ENCODE measurements at regions not wholly inside any gene's neighbourhood (a gene's known extent, or its start where the extent isn't known, plus 50 kb on each side); places are given as distances from the start of the nearest gene placed in this dataset.

DNA sequence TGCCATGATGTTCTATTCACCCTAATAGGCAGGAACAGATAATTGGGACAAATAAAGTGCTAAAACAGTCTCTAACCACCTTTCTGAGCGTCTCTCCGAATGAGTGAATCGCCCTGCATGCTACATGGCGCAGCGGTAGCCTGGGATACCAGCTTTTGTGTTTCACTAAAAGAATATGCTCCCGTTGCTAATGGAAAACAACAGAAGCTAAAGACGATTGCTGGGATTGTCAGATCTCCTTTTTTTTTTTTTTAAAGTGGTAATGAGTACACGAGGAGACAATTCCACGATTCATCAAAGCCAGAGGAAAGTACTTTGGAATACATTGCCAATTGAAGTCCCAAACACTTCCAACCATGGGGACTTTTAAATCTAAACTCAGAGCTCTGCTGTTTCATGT lies 1815.3 kb upstream of the CELF4 start:
- Histone ChIP-seq H3K9me3 (ENCODE audit: insufficient read depth, low read depth, low read length) (no peaks in the 10 kb centered on the region), H3K4me3 (ENCODE audit: low read length) (no peak overlapping the region)
- 78% methylated on average over 9 of the region's 9 CpGs for WGBS

DNA sequence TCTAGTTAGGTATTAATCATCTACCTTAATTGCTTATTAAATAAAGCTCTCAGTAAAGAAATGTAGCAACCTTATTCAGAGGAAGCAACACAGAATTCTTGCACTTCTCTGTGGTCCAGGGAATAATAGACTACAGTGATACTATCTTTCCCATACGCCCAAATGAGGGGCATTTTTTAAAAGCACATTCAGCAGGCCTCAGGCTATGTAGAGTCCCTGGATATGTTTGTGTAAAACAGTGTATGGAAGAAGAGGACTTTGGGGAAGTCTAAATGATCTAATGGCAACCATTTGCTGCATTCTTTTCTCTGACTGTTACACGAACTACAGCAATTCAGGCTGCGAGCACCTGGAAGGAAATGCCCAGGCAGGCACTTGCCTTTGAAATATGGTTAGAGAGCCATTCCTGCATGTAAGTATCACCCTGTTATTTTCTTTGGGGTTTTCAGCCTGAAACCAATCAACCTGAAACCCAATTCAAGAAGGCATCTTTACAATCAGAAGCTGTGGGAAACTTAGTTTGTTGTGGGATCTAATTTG lies 1814.7 kb upstream of the CELF4 start:
- no peak overlapping the region; the same call in 1 of the 2 replicates for H3K27ac ChIP-seq (ENCODE audit: low read depth, low read length)
- H3K9me3 ChIP-seq (ENCODE audit: insufficient read depth, low read depth, low read length) = no peaks in the 10 kb centered on the region
- H3K27me3 ChIP-seq (ENCODE audit: insufficient read depth, low read length) = no peaks in the 10 kb centered on the region
- H3K4me1 ChIP-seq (ENCODE audit: insufficient read depth, low read length) = peaks cover 16% of the 10 kb centered on the region
- no peaks in the 10 kb centered on the region for H3K36me3 ChIP-seq (ENCODE audit: insufficient read depth, low read length)
- H3K4me3 ChIP-seq (ENCODE audit: low read length) = no peak overlapping the region
- 87% methylated on average over 3 of the region's 3 CpGs for WGBS
- 0 out of 2 replicates have a peak overlapping the region, but pooled peaks have one; percentile 14 for H3K9ac ChIP-seq (ENCODE audit: low read depth, low read length)

More for the DNA sequence above, 1815.3 kb upstream of the CELF4 start:
- Histone ChIP-seq H3K4me1 (ENCODE audit: insufficient read depth, low read length) (peaks cover 16% of the 10 kb centered on the region), H3K27me3 (ENCODE audit: insufficient read depth, low read length) (no peaks in the 10 kb centered on the region), H3K36me3 (ENCODE audit: insufficient read depth, low read length) (no peaks in the 10 kb centered on the region), H3K27ac (ENCODE audit: low read depth, low read length) (no peak overlapping the region), H3K9ac (ENCODE audit: low read depth, low read length) (no peak overlapping the region)

DNA sequence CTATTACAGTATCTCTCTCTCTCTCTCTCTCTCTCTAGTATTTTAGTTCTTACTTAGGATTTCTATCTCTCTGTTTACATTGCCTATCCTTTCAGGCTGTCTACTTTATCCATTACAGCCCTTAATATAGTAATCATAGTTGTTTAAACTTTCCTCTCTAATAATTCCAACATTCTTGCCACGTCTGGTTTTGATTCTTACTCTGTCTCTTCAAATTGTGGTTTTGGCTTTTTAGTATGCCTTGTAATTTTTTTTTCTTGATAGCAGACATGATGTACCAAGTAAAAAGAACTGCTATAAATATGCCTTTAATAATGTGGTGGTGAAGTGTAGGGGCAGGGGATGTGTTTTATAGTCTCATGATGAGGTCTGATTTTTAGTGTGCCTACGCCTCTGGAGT lies 1809.5 kb upstream of the CELF4 start:
- 100% methylated on average over 1 of the region's 2 CpGs for WGBS
- Histone ChIP-seq H3K4me1 (ENCODE audit: insufficient read depth, low read length) (peaks cover 2% of the 10 kb centered on the region; the same call in 1 of the 2 replicates), H3K9ac (ENCODE audit: low read depth, low read length) (no peak overlapping the region), H3K27me3 (ENCODE audit: insufficient read depth, low read length) (no peaks in the 10 kb centered on the region), H3K9me3 (ENCODE audit: insufficient read depth, low read depth, low read length) (no peaks in the 10 kb centered on the region), H3K36me3 (ENCODE audit: insufficient read depth, low read length) (no peaks in the 10 kb centered on the region), H3K4me3 (ENCODE audit: low read length) (no peak overlapping the region), H3K27ac (ENCODE audit: low read depth, low read length) (no peak overlapping the region)

DNA sequence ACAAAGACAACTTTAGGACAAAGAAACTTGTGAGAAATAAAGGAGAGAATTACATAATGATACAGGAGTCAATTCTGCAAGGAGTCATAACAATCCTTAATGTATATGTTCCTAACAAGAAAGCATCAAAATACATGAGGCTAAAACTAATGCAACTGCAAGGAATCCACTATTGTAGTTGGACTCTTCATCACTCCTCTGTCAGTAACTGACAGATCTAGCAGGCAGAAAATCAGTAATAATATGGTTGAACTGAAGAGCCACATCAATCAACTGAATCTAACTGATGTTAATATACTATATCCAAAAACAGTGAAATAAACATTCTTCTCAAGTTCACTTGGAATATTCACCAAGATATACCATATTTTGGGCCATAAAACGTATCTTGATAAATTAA lies 1806.4 kb upstream of the CELF4 start:
- Histone ChIP-seq H3K9me3 (ENCODE audit: insufficient read depth, low read depth, low read length) (no peaks in the 10 kb centered on the region), H3K4me1 (ENCODE audit: insufficient read depth, low read length) (no peaks in the 10 kb centered on the region), H3K4me3 (ENCODE audit: low read length) (no peak overlapping the region), H3K9ac (ENCODE audit: low read depth, low read length) (no peak overlapping the region), H3K36me3 (ENCODE audit: insufficient read depth, low read length) (no peaks in the 10 kb centered on the region), H3K27ac (ENCODE audit: low read depth, low read length) (no peak overlapping the region), H3K27me3 (ENCODE audit: insufficient read depth, low read length) (no peaks in the 10 kb centered on the region)
- no CpG with 5 or more reads among the region's 1 CpG for whole genome bisulfite sequencing

DNA sequence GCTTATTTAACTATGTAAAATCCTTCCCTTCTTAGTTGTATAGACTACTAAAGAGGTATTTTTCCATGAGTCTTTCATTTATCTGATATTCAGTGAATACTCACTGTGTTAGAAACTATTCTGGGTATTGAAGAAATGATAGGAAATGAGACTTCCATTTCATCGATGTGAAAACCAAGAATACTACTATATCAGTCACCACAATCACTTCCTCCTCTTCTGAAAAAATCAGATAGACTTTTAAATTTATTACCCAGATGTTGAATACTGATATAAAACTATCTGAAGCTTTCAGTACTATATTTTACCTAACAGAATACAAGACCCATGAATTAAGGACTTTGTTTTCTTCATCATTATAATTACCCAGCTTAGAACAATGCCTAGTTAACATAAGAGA lies 1801.1 kb upstream of the CELF4 start:
- WGBS = no CpG with 5 or more reads among the region's 1 CpG

DNA sequence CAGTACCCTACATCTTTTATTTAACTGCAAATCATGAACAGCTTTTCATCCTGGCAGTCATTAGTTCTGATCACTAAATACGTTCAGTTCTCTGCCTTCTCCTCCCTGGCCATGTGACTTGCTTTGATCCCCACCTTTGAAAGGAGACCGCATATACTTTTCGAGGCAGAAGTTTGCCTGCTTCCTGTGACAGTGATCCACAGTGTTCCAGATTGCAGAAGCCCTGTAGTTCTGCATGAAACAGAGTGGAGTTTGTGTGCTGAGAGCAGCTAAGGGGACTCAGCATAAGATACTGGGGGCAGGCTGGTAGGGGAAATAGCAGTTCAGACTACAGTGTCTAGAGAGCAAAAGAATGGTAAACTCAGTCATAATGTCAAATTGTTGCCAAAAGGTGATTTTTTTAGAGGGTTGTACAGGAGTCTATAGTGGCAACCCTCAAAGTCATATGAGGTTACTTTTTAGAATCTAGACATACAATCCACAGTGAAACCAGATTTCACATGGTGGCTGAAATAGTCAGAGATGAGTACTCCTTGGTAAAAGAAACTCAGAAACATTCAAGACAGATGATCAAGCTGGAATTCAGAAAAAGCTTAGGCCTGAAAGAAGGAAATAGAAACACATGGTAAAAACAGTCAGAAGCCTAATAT lies 1800.4 kb upstream of the CELF4 start:
- Histone ChIP-seq H3K9ac (ENCODE audit: low read depth, low read length) (no peak overlapping the region), H3K36me3 (ENCODE audit: insufficient read depth, low read length) (no peaks in the 10 kb centered on the region), H3K9me3 (ENCODE audit: insufficient read depth, low read depth, low read length) (no peaks in the 10 kb centered on the region), H3K27ac (ENCODE audit: low read depth, low read length) (no peak overlapping the region), H3K27me3 (ENCODE audit: insufficient read depth, low read length) (no peaks in the 10 kb centered on the region), H3K4me1 (ENCODE audit: insufficient read depth, low read length) (peaks cover 4% of the 10 kb centered on the region), H3K4me3 (ENCODE audit: low read length) (no peak overlapping the region)
- 84% methylated on average over 3 of the region's 3 CpGs for WGBS

More for the DNA sequence above, 1801.1 kb upstream of the CELF4 start:
- no peaks in the 10 kb centered on the region for H3K9me3 ChIP-seq (ENCODE audit: insufficient read depth, low read depth, low read length)
- H3K4me3 ChIP-seq (ENCODE audit: low read length) = no peak overlapping the region
- no peak overlapping the region for H3K27ac ChIP-seq (ENCODE audit: low read depth, low read length)
- H3K36me3 ChIP-seq (ENCODE audit: insufficient read depth, low read length) = no peaks in the 10 kb centered on the region
- no peaks in the 10 kb centered on the region for H3K27me3 ChIP-seq (ENCODE audit: insufficient read depth, low read length)
- H3K4me1 ChIP-seq (ENCODE audit: insufficient read depth, low read length) = peaks cover 4% of the 10 kb centered on the region
- H3K9ac ChIP-seq (ENCODE audit: low read depth, low read length) = no peak overlapping the region

DNA sequence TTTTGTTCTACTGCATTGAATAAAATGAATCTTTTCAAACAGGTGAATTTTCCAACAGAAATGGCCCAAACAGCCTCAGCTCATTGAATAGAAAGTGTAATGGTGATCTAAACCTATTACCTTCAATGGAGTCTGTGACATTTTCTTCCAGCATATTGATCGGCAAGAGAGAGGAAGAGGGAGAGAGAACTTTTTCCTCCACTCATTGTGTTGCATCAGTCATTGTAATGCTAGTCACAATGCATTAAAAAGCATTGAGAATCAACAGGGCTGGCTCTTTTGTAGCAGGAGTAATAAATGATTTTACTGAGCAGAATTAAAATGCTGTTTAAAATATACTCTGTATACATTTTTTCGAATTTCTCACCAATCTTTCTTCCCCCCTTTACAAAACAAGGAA lies 1794.5 kb upstream of the CELF4 start:
- peaks cover 11% of the 10 kb centered on the region for H3K4me1 ChIP-seq (ENCODE audit: insufficient read depth, low read length)
- no peaks in the 10 kb centered on the region for H3K9me3 ChIP-seq (ENCODE audit: insufficient read depth, low read depth, low read length)
- WGBS = 50% methylated on average over 1 of the region's 2 CpGs
- H3K4me3 ChIP-seq (ENCODE audit: low read length) = no peak overlapping the region
- H3K9ac ChIP-seq (ENCODE audit: low read depth, low read length) = 0 out of 2 replicates have a peak overlapping the region, but pooled peaks have one; percentile 18
- peak overlapping the region; percentile 52 for H3K27ac ChIP-seq (ENCODE audit: low read depth, low read length)
- H3K36me3 ChIP-seq (ENCODE audit: insufficient read depth, low read length) = no peaks in the 10 kb centered on the region
- no peaks in the 10 kb centered on the region for H3K27me3 ChIP-seq (ENCODE audit: insufficient read depth, low read length)

DNA sequence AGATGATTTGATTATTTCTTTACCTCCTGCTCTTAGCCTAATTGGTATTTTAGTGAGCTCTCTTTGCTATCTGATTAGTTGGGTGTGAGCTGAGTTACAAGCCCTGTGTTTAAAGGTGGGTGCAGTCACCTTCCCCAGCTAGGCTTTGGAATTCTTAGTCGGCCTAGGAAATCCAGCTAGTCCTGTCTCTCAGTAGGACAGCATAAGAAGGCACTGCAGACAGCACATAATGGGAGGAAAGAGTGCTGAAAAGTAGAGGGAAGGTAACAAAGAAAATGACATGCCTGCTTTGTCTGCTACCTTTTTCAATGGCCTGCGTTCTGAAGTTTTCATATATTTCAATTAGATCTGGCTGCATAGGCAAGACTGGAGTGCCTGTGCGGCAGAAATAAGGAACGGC lies 1794.0 kb upstream of the CELF4 start:
- peak overlapping the region; percentile 52 for H3K27ac ChIP-seq (ENCODE audit: low read depth, low read length)
- H3K9me3 ChIP-seq (ENCODE audit: insufficient read depth, low read depth, low read length) = no peaks in the 10 kb centered on the region
- no peak overlapping the region for H3K4me3 ChIP-seq (ENCODE audit: low read length)
- 93% methylated on average over 4 of the region's 4 CpGs for WGBS
- H3K36me3 ChIP-seq (ENCODE audit: insufficient read depth, low read length) = no peaks in the 10 kb centered on the region
- 0 out of 2 replicates have a peak overlapping the region, but pooled peaks have one; percentile 18 for H3K9ac ChIP-seq (ENCODE audit: low read depth, low read length)
- H3K27me3 ChIP-seq (ENCODE audit: insufficient read depth, low read length) = no peaks in the 10 kb centered on the region
- peaks cover 11% of the 10 kb centered on the region for H3K4me1 ChIP-seq (ENCODE audit: insufficient read depth, low read length)

DNA sequence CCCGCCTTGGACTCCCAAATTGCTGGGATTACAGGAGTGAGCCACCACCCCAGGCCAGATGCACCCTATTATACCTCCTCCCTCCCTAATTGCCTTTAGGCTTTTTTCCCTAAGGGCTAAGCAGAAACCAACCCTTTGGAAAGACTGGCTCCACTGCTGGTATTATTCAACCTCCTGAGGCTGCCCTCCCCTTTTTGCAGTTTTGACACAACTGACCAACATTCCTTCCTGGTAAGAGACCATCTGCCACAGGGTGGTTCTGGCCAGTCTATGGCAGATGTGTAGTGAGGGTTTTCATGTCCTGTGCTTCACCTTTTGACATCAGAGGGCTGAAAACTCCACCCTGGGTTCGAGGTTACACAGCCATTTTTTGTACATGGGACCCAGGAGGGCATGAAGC lies 1785.3 kb upstream of the CELF4 start:
- no peak overlapping the region for H3K9ac ChIP-seq (ENCODE audit: low read depth, low read length)
- no peak overlapping the region for H3K4me3 ChIP-seq (ENCODE audit: low read length)
- H3K9me3 ChIP-seq (ENCODE audit: insufficient read depth, low read depth, low read length) = no peaks in the 10 kb centered on the region
- no peaks in the 10 kb centered on the region for H3K36me3 ChIP-seq (ENCODE audit: insufficient read depth, low read length)
- H3K27me3 ChIP-seq (ENCODE audit: insufficient read depth, low read length) = no peaks in the 10 kb centered on the region
- no peak overlapping the region for H3K27ac ChIP-seq (ENCODE audit: low read depth, low read length)
- WGBS = 96% methylated on average over 2 of the region's 2 CpGs
- no peaks in the 10 kb centered on the region for H3K4me1 ChIP-seq (ENCODE audit: insufficient read depth, low read length)

DNA sequence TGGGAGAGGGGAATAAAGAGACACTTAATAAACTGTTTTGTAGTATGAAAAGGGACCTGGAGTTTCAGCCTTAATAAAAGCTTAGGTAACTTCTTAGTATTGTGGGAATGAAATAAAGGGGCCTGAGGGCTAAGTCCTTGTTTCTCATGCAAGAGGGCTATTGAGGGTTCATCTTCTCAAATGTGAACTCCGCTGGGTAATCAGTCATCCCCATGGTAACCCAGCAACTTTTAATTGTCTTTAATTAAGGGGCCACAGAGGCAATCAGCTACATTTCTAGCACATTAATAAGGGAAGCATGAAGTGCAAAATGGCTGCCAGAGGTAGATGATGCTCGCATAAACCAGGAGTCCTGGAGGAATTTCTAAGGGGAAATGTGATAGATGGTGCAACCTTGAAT lies 1784.2 kb upstream of the CELF4 start:
- Histone ChIP-seq H3K9ac (ENCODE audit: low read depth, low read length) (no peak overlapping the region), H3K27ac (ENCODE audit: low read depth, low read length) (no peak overlapping the region), H3K27me3 (ENCODE audit: insufficient read depth, low read length) (no peaks in the 10 kb centered on the region), H3K9me3 (ENCODE audit: insufficient read depth, low read depth, low read length) (no peaks in the 10 kb centered on the region), H3K4me1 (ENCODE audit: insufficient read depth, low read length) (no peaks in the 10 kb centered on the region), H3K4me3 (ENCODE audit: low read length) (no peak overlapping the region), H3K36me3 (ENCODE audit: insufficient read depth, low read length) (no peaks in the 10 kb centered on the region)
- WGBS = 98% methylated on average over 2 of the region's 2 CpGs

DNA sequence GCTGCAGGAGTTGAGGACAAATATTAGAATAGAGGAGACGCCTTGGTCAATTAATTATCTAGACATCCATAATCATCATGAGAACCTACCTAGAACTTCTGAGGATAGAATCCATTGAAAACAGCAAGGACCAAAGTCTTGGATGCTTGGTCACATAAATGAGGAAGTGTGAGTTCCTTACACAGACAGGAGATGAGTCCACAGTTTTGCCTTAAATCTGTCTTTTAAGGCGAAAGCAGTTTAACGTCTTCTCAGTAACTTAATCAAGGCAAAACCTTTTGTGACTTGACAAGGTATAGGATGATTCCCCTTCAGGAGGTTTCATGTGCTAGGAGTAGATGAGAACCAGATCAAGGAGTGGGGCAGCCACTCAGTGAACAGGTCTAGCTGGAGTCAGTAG lies 1783.2 kb upstream of the CELF4 start:
- Histone ChIP-seq H3K4me3 (ENCODE audit: low read length) (no peak overlapping the region), H3K4me1 (ENCODE audit: insufficient read depth, low read length) (no peaks in the 10 kb centered on the region), H3K9me3 (ENCODE audit: insufficient read depth, low read depth, low read length) (no peaks in the 10 kb centered on the region), H3K27me3 (ENCODE audit: insufficient read depth, low read length) (no peaks in the 10 kb centered on the region), H3K27ac (ENCODE audit: low read depth, low read length) (no peak overlapping the region), H3K36me3 (ENCODE audit: insufficient read depth, low read length) (no peaks in the 10 kb centered on the region), H3K9ac (ENCODE audit: low read depth, low read length) (no peak overlapping the region)
- WGBS = 100% methylated on average over 2 of the region's 3 CpGs
